GM21737 (cell line): ENCODE measurements at regions not wholly inside any gene's neighbourhood (a gene's known extent, or its start where the extent isn't known, plus 50 kb on each side); places are given as distances from the start of the nearest gene placed in this dataset.

Experiments
- ATAC-seq: cut with Tn5 transposase; IDR thresholded peaks from one replicate; pipeline ENCODE4 v1.9.1; 2021; ENCODE audit warnings: mild to moderate bottlenecking, moderate library complexity; ENCODE audit not compliant: unreplicated experiment

- no peak for ATAC-seq
These were observed 255.6 kb downstream of the ENGASE start for GRCh38 chr17:79330229-79330628.

- no peak for ATAC-seq
These were observed 252.2 kb downstream of the ENGASE start for GRCh38 chr17:79326814-79327213.

- no peak for ATAC-seq
These were observed 251.2 kb downstream of the ENGASE start for GRCh38 chr17:79325709-79326430.

- ATAC-seq: no peak
These were observed 249.6 kb downstream of the ENGASE start for GRCh38 chr17:79324194-79324593.

- no peak for ATAC-seq
These were observed 248.9 kb downstream of the ENGASE start for GRCh38 chr17:79323566-79323965.

DNA sequence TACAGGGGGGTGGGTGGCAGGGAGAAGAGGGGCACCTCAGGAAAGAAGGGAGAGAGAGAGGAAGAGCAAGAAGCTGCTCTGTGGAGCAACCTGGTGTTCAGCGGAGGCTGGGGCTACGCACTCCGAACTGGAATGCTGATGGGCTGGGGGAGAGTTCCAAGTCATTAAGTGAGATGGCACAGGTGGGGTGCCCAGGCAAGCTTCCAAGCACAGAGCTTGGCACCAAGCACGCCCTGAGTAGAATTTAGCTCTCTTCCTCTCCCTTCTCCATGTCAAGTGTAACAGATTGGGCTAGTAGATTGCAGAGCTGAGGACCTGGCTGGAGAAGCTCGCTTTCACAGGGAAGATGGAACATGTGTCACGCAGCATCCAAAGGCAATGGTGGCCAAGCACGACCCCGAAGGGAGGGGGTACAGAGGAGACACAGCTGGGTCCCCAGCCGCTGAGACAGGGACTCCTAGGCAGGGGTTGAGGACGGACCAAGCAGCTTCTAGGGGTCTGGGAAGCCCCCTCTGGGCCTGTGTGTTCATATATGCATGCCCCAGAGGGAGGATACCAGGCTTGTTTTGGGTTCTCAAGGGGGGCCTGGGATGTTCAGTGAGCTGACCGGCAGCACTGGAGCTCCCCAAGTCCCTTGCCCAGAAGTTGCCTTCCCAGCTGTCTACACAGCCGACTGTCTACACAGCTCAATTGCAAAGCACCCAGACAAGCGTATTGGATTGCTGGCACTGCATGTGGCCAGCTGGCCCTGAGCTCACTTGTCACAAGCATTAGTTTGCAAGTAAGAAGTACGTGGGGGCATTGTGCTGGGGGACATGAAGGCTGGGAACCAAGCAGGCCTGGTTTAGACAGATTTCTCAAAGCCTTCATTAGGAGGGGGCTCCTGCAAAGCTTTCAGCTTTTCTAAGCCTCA, 247.8 kb downstream of the ENGASE start:
- ATAC-seq: no peak

- no peak for ATAC-seq
These were observed 245.7 kb downstream of the ENGASE start for GRCh38 chr17:79320331-79320730.

- ATAC-seq: no peak
These were observed 243.3 kb downstream of the ENGASE start for GRCh38 chr17:79317916-79318315.

DNA sequence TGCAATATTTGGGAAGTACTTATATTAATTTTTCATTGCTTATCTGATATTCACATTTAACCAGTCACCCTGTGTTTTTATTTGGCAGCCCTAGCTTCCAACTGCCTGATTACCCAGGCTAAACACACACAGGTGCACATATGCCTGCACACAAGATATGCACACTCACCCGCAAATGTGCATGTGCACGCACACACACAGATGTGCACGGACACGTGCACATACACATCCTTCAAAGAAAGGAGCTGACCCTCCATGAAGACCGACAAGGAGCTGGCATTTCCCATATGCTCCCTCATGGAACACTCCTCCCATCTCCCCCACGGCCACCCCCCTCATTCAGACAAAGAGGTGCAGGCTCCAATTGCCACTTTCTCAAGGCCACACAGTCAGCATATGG, 242.2 kb downstream of the ENGASE start:
- ATAC-seq: no peak

DNA sequence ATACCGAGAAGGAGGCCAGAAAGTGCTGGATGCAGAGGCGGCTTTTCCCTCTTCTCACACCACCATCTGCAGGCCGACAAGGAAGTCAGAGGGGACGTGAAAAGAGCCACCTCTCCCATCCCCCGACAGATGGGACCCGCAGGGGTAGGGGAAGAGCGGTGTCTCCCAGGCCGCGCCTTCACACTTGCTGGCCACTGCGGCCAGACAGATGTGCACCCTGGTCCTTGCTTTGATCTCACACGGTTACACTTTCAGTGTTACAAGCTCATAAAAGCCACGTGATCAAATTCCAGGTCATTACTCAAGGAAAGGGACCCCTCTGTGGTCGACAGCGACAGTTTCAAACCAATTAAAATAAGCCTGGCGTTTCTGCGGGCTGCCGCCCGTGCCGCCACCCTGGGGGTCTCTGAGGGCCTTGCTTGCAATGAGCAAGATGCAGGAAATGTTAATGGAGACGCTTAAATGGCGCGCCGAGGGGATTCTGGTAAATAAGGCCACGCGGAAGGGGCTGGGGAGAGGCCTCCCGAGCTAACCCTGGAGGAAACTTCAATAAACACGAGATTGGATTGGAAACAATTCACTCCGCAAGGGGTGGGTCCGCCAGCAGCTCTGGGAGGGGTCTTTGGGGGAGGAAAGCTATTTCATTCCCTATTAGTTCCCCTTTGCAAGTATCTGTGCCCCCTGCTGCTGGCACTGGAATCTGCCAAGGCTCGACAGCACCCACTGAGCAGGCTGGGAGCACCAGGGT, 240.9 kb downstream of the ENGASE start:
- ATAC-seq: no peak

GRCh38 chr17:79314617-79315357, 240.2 kb downstream of the ENGASE start:
- no peak for ATAC-seq

DNA sequence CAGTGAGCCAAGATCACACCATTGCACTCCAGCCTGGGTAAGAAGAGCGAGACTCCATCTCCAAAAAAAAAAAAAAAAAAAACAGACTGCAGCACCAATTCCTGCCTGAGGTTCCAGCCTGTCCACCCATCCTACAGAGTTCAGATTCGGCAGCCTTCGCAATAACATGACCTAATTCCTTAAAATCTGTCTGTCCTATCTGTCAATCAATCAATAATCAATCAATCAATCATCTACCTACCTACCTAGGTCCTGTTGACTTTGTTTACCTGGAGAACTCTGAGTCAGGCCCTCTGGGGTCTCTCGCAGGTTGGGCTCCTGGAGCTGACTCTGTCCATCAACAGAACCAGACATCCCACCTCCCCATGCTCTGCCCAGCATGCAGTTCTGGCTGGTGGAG, 236.7 kb downstream of the ENGASE start:
- ATAC-seq: no peak

DNA sequence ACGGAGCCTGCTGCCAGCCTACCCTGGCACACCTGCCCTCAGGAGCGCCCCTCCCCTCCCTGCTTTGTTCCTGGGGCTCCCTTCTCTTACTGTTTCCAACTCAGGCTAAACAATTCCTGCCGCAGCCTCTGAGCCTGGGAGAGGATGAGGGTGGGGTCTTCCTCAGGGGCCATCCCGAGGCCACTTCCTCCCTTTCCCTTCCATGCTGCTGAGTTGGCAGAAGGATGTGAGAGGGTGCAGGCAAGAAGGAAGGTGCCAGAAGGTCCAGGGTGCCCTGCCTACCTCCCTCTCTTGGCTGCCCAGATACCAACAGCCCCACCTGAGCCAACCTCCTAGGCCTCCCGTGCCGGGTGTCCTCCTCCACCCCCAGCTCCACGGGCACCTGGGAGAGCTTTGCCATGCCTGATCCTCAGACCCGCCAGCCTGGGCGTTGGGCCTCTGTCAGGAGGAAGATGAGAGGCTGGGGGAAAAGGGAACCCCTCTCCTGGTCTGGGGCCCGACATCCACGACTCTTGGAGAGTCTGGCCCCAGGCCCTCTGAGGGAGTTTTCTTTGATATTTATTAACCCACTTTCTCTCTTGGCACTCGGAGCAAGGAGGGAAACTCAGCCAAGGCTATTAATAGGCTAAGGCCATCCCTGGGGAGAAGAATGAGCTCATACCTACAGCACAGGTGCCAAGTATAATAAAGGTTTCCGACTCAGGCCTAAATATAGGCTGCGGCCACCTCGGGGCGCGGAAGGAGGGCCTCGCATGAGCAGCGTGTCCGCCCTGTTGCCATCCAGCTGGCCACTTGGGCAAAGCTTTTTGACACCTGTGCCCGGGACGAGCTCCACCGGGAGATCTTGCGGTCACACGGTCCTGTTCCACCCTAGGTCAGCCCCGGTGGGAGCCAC, 232.0 kb downstream of the ENGASE start:
- ATAC-seq: no peak

GRCh38 chr17:79305768-79306423, 231.3 kb downstream of the ENGASE start:
- ATAC-seq: no peak

DNA sequence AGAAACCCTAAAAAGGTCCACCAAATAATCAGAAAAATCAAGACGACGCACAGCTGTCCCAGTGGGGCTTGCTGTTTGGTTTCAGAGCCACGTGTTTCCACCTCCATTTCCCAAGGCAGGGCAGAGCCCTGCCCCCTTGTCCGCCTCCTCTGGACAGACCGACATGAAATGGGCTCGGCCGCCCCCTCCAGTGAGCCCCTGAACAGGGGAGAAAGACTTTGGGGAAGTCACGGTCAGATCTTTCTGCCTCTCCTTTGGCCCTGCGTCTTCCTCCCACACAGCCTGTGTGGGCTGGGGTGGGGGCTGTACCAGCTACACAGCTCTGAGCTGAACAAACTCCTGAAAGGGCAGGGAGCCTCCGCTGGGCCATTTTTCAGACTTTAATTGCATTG, 230.7 kb downstream of the ENGASE start:
- no peak for ATAC-seq

- no peak for ATAC-seq
These were observed 230.3 kb downstream of the ENGASE start for GRCh38 chr17:79304884-79305283.

GRCh38 chr17:79303641-79304205, 229.1 kb downstream of the ENGASE start:
- no peak for ATAC-seq

GRCh38 chr17:79301469-79301868, 226.8 kb downstream of the ENGASE start:
- no peak for ATAC-seq

GRCh38 chr17:79299349-79299748, 224.7 kb downstream of the ENGASE start:
- no peak for ATAC-seq
